HEK293 (cell line): ENCODE measurements at regions not wholly inside any gene's neighbourhood (a gene's known extent, or its start where the extent isn't known, plus 50 kb on each side); places are given as distances from the start of the nearest gene placed in this dataset.

ENCODE experiments used
- CTCF ChIA-PET: fragments of 350-600 bp; formaldehyde crosslinking; extraction: SDS; loops from one replicate; lab custom pipeline; 2021; ENCODE audit warnings: antibody characterized with exemption; lab: Yijun Ruan, JAX
- POLR2A ChIA-PET: fragments of 300-600 bp; formaldehyde crosslinking; extraction: SDS; loops from one replicate; lab custom pipeline; 2020; ENCODE audit warnings: antibody characterized with exemption, inconsistent platforms; lab: Yijun Ruan, JAX
- H3K27ac ChIP-seq: fragments of 200-500 bp; sonication (Bioruptor generic); 2 replicates; pipeline ENCODE4 v1.5.1; 2014; ENCODE audit warnings: low read depth, low read length, control low read depth, inconsistent platforms; ENCODE audit errors: extremely low read depth
- H3K36me3 ChIP-seq, 2 experiments: fragments of 200-500 bp in 1 of 2; sonication (Bioruptor generic) in 1 of 2; 1 replicate in 1 of 2; 2 replicates in 1 of 2; pipeline ENCODE4 v1.5.1; 2014 to 2017; ENCODE audit warnings: inconsistent platforms in 2 of 2, low read length in 2 of 2; ENCODE audit not compliant: control insufficient read depth in 2 of 2, insufficient read depth in 1 of 2
- H3K4me1 ChIP-seq: fragments of 200-500 bp; sonication (Bioruptor generic); 2 replicates; pipeline ENCODE4 v1.5.1; 2014; ENCODE audit warnings: mild to moderate bottlenecking, low read length, inconsistent platforms; ENCODE audit not compliant: control insufficient read depth, insufficient read depth
- H3K4me3 ChIP-seq: 2 replicates; pipeline ENCODE4 v1.5.1; 2011; ENCODE audit warnings: low read depth, mild to moderate bottlenecking, control low read depth, low read length, moderate library complexity
- H3K9me3 ChIP-seq: fragments of 200-500 bp; sonication (Bioruptor generic); 2 replicates; pipeline ENCODE4 v1.5.1; 2014; ENCODE audit warnings: low read depth, low read length, inconsistent platforms; ENCODE audit not compliant: control insufficient read depth, insufficient read depth
- KLF16 ChIP-seq: fragments of 450-650 bp; formaldehyde crosslinking; IDR thresholded peaks from 2 replicates; pipeline ENCODE4 v1.5.1; 2017; ENCODE audit warnings: missing biosample characterization, missing genetic modification characterization
- ZBTB8A ChIP-seq: fragments of 450-650 bp; formaldehyde crosslinking; IDR thresholded peaks from 2 replicates; pipeline ENCODE4 v1.5.1; 2016; ENCODE audit warnings: missing biosample characterization, missing genetic modification characterization
- ZNF324 ChIP-seq: fragments of 450-650 bp; formaldehyde crosslinking; IDR thresholded peaks from 2 replicates; pipeline ENCODE4 v1.5.1; 2016; ENCODE audit warnings: missing biosample characterization, missing genetic modification characterization
- ZNF585B ChIP-seq: fragments of 450-650 bp; formaldehyde crosslinking; IDR thresholded peaks from 2 replicates; pipeline ENCODE4 v1.5.1; 2016; ENCODE audit warnings: missing biosample characterization, missing genetic modification characterization
- ZNF621 ChIP-seq: fragments of 450-650 bp; formaldehyde crosslinking; IDR thresholded peaks from 2 replicates; pipeline ENCODE4 v1.5.1; 2017; ENCODE audit warnings: missing biosample characterization, missing genetic modification characterization
- ZNF623 ChIP-seq: fragments of 450-650 bp; formaldehyde crosslinking; IDR thresholded peaks from 2 replicates; pipeline ENCODE4 v1.5.1; 2016; ENCODE audit warnings: missing biosample characterization, missing genetic modification characterization
- ZNF629 ChIP-seq: fragments of 450-650 bp; formaldehyde crosslinking; IDR thresholded peaks from 2 replicates; pipeline ENCODE4 v1.5.1; 2017; ENCODE audit warnings: missing biosample characterization, missing genetic modification characterization
- ZNF658 ChIP-seq: fragments of 450-650 bp; formaldehyde crosslinking; IDR thresholded peaks from 2 replicates; pipeline ENCODE4; 2016; ENCODE audit warnings: missing biosample characterization, missing genetic modification characterization
- ZNF692 ChIP-seq: fragments of 450-650 bp; formaldehyde crosslinking; IDR thresholded peaks from 2 replicates; pipeline ENCODE4 v1.5.1; 2016; ENCODE audit warnings: missing biosample characterization, missing genetic modification characterization
- ZNF768 ChIP-seq: fragments of 450-650 bp; formaldehyde crosslinking; IDR thresholded peaks from 2 replicates; pipeline ENCODE4 v1.5.1; 2018; ENCODE audit warnings: missing biosample characterization, mild to moderate bottlenecking, missing genetic modification characterization
- ZNF777 ChIP-seq: fragments of 450-650 bp; formaldehyde crosslinking; IDR thresholded peaks from 2 replicates; pipeline ENCODE4 v1.5.1; 2017; ENCODE audit warnings: missing biosample characterization, missing genetic modification characterization, borderline replicate concordance
- ZNF843 ChIP-seq: fragments of 450-650 bp; formaldehyde crosslinking; IDR thresholded peaks from 2 replicates; pipeline ENCODE4 v1.5.1; 2016; ENCODE audit warnings: missing biosample characterization, missing genetic modification characterization
- TF ChIP-seq, protein P1 (sequence below): fragments of 450-650 bp; formaldehyde crosslinking; IDR thresholded peaks from 2 replicates; pipeline ENCODE4 v1.5.1; 2016; ENCODE audit warnings: missing biosample characterization, missing genetic modification characterization
- TF ChIP-seq, protein P2 (sequence below): fragments of 450-650 bp; formaldehyde crosslinking; conservative IDR thresholded peaks from 2 replicates; pipeline ENCODE4 v1.5.1; 2016; ENCODE audit warnings: low read depth, missing biosample characterization, missing genetic modification characterization

DNA sequence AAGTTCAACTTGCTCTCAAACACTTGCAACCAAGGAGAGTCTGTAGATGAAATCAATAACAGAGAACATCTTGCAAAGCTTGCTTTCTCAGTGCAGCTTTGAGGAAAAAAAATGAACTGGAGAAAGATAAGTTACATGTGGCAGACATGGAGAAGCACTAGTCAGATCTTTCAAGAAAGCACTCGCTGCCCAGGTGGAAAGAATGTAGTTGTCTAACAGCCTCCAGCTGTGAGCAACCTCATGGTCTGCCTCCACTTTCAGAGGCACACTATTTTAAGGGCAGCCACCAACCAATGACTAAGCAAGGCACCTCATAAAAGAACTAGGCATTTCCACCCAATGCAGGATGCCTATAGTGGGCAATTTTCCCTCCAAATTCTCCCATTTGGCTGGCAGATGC, 125.4 kb upstream of the CPNE4 start:
- no peaks in the 10 kb centered on the region for H3K36me3 ChIP-seq
- POLR2A ChIA-PET = no interaction called here
- CTCF ChIA-PET = interaction anchor here (1.7 to 2.1 kb wide), 2 partner anchors 19 to 125 kb away, joined by 5 to 6 read pairs; partner anchors contain the start of gene CPNE4
- no peaks in the 10 kb centered on the region for H3K4me1 ChIP-seq
- TF ChIP-seq ZNF692 (tag by site-specific recombination) = no peak
- TF ChIP-seq ZNF777 (tag by site-specific recombination) = no peak
- TF ChIP-seq KLF16 = no peak
- no peak for TF ChIP-seq ZNF623
- no peak for TF ChIP-seq ZNF843 (tag by site-specific recombination)
- TF ChIP-seq ZNF629 (tag by site-specific recombination) = no peak
- TF ChIP-seq ZNF324 (tag by site-specific recombination) = no peak
- no peak overlapping the region for H3K4me3 ChIP-seq
- no peaks in the 10 kb centered on the region for H3K9me3 ChIP-seq
- no peak overlapping the region for H3K27ac ChIP-seq

DNA sequence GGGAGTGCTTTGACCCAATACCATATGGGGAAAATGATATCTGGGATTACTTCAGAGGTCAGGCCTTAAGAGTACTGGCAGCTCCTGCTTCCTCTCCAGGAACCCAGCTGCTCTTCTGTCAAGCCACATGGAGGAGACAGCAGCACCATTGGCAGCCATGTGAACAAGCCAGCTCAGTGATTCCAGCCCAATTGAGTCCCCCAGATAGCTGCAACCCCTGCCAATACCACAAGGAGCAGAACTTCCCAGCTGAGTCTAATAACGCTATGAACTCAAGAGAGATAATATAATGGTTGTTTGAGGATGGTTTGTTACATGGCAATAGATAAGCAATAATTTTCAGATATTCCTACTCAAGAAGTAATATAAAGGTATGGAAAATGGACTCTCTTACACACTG, 126.8 kb upstream of the CPNE4 start:
- Histone ChIP-seq H3K27ac (no peak overlapping the region), H3K4me1 (no peaks in the 10 kb centered on the region), H3K9me3 (no peaks in the 10 kb centered on the region), H3K36me3 (no peaks in the 10 kb centered on the region), H3K4me3 (no peak overlapping the region)
- TF ChIP-seq ZNF585B (tag by site-specific recombination) (no peak), ZNF621 (tag by site-specific recombination) (no peak), ZBTB8A (tag by site-specific recombination) (no peak), ZNF768 (no peak), ZNF658 (tag by site-specific recombination) (no peak)
- TF ChIP-seq, protein P1, sequence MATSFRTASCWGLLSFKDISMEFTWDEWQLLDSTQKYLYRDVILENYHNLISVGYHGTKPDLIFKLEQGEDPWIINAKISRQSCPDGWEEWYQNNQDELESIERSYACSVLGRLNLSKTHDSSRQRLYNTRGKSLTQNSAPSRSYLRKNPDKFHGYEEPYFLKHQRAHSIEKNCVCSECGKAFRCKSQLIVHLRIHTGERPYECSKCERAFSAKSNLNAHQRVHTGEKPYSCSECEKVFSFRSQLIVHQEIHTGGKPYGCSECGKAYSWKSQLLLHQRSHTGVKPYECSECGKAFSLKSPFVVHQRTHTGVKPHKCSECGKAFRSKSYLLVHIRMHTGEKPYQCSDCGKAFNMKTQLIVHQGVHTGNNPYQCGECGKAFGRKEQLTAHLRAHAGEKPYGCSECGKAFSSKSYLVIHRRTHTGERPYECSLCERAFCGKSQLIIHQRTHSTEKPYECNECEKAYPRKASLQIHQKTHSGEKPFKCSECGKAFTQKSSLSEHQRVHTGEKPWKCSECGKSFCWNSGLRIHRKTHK (tag by site-specific recombination) = no peak
- TF ChIP-seq, protein P2, sequence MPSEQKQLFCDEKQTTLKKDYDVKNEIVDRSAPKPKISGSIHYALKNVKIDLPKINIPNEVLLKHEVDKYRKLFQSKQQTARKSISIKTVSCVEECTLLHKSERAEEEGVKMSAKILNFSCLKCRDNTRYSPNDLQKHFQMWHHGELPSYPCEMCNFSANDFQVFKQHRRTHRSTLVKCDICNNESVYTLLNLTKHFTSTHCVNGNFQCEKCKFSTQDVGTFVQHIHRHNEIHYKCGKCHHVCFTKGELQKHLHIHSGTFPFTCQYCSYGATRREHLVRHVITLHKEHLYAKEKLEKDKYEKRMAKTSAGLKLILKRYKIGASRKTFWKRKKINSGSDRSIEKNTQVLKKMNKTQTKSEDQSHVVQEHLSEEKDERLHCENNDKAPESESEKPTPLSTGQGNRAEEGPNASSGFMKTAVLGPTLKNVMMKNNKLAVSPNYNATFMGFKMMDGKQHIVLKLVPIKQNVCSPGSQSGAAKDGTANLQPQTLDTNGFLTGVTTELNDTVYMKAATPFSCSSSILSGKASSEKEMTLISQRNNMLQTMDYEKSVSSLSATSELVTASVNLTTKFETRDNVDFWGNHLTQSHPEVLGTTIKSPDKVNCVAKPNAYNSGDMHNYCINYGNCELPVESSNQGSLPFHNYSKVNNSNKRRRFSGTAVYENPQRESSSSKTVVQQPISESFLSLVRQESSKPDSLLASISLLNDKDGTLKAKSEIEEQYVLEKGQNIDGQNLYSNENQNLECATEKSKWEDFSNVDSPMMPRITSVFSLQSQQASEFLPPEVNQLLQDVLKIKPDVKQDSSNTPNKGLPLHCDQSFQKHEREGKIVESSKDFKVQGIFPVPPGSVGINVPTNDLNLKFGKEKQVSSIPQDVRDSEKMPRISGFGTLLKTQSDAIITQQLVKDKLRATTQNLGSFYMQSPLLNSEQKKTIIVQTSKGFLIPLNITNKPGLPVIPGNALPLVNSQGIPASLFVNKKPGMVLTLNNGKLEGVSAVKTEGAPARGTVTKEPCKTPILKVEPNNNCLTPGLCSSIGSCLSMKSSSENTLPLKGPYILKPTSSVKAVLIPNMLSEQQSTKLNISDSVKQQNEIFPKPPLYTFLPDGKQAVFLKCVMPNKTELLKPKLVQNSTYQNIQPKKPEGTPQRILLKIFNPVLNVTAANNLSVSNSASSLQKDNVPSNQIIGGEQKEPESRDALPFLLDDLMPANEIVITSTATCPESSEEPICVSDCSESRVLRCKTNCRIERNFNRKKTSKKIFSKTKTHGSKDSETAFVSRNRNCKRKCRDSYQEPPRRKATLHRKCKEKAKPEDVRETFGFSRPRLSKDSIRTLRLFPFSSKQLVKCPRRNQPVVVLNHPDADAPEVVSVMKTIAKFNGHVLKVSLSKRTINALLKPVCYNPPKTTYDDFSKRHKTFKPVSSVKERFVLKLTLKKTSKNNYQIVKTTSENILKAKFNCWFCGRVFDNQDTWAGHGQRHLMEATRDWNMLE (tag by site-specific recombination) = no peak
- CTCF ChIA-PET = interaction anchor here (1.2 to 2.1 kb wide), 3 partner anchors 18 to 126 kb away, joined by 3 to 6 read pairs (median 5); partner anchors contain the start of gene CPNE4
- POLR2A ChIA-PET = no interaction called here
